ENCODE measurements at regions not wholly inside any gene's neighbourhood (a gene's known extent, or its start where the extent isn't known, plus 50 kb on each side); places are given as distances from the start of the nearest gene placed in this dataset.

DNA sequence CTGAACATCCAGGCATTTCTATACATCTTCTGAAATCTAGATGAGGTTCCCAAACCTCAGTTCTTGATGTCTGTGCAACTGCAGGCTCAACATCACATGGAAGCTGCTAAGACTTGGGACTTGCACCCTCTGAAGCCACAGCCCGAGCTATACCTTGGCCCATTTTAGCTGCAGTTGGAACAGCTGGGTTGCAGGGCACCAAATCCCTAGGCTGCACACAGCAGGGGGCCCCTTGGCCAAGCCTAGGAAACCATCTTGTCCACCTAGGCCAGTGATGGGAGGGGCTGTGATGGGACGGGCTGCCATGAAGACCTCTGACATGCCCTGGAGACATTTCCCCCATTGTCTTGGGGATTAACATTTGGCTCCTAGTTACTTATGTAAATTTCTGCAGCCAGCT lies 415.8 kb upstream of the SUCLG2 start:
- H3K4me2 ChIP-seq (ENCODE audit: insufficient read depth, low read length), result no peak overlapping the region
- H2AFZ ChIP-seq (ENCODE audit: low read depth, low read length), result no peak overlapping the region
- H3K79me2 ChIP-seq (ENCODE audit: control insufficient read depth, insufficient read depth, low read length), result no peaks in the 10 kb centered on the region
- no peak overlapping the region for H3K4me3 ChIP-seq (replicated peaks in 1 of 3; ENCODE audit: insufficient read depth in 1 of 3, low read depth in 1 of 3, low read length in 3 of 3)
- no peak overlapping the region for H3K27ac ChIP-seq (ENCODE audit: insufficient read depth, low read depth, low read length)
- ChIA-PET POLR2A (no interaction called here), CTCF (no interaction called here)
- H3K9ac ChIP-seq (replicated peaks; ENCODE audit: extremely low read depth, insufficient read depth, low read length), result no peak overlapping the region
- dilution Hi-C loops (cut with MboI; ENCODE audit: extremely low pct_ligation_motif_present, low sequenced_read_pairs) (no loop called here), intact Hi-C loops (cut with micrococcal nuclease) (no loop called here)
- H4K20me1 ChIP-seq (replicated peaks; ENCODE audit: control insufficient read depth, extremely low read depth, insufficient read depth, low read length), result no peaks in the 10 kb centered on the region
- no peaks in the 10 kb centered on the region for H3K36me3 ChIP-seq (ENCODE audit: control insufficient read depth in 2 of 2, extremely low read depth in 1 of 2, insufficient read depth in 2 of 2, low read length in 2 of 2)
- no peak for DNase-seq (ENCODE audit: low read depth, low spot score)
- no peak for TF ChIP-seq MYC (IDR thresholded peaks at IDR 0.05; ENCODE audit: low read depth, low read length)
- TF ChIP-seq FOS (IDR thresholded peaks at IDR 0.05; ENCODE audit: borderline replicate concordance, insufficient read depth, low read length), result no peak
- TF ChIP-seq EZH2 (IDR thresholded peaks at IDR 0.05; ENCODE audit: borderline replicate concordance, low read depth, low read length, severe bottlenecking), result no peak
- no peak for TF ChIP-seq POLR2AphosphoS5 (IDR thresholded peaks at IDR 0.05; ENCODE audit: insufficient read depth, low read depth, low read length)
- TF ChIP-seq POLR2A (IDR thresholded peaks at IDR 0.05; ENCODE audit: low read depth, low read length), result no peak
- no peak for TF ChIP-seq JUN (IDR thresholded peaks at IDR 0.05; ENCODE audit: borderline replicate concordance, insufficient read depth, insufficient read length, low read depth)
- no peak for TF ChIP-seq GATA2 (IDR thresholded peaks at IDR 0.05; ENCODE audit: insufficient read depth, insufficient read length, low read depth, low read length)
- TF ChIP-seq, protein P1, sequence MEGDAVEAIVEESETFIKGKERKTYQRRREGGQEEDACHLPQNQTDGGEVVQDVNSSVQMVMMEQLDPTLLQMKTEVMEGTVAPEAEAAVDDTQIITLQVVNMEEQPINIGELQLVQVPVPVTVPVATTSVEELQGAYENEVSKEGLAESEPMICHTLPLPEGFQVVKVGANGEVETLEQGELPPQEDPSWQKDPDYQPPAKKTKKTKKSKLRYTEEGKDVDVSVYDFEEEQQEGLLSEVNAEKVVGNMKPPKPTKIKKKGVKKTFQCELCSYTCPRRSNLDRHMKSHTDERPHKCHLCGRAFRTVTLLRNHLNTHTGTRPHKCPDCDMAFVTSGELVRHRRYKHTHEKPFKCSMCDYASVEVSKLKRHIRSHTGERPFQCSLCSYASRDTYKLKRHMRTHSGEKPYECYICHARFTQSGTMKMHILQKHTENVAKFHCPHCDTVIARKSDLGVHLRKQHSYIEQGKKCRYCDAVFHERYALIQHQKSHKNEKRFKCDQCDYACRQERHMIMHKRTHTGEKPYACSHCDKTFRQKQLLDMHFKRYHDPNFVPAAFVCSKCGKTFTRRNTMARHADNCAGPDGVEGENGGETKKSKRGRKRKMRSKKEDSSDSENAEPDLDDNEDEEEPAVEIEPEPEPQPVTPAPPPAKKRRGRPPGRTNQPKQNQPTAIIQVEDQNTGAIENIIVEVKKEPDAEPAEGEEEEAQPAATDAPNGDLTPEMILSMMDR (IDR thresholded peaks at IDR 0.05; ENCODE audit: extremely low read depth in 1 of 2, insufficient read depth in 1 of 2, low read depth in 1 of 2, low read length in 2 of 2), result no peak
- FAIRE-seq, result no peak
- no peaks in the 10 kb centered on the region for H3K4me1 ChIP-seq (ENCODE audit: control insufficient read depth, extremely low read depth, insufficient read depth, low read length)
- BruUV-seq (replicated peaks), result no TSS peak
- no peaks in the 10 kb centered on the region for H3K9me3 ChIP-seq (replicated peaks; ENCODE audit: control insufficient read depth, insufficient read depth, low read length)
- H3K9me1 ChIP-seq (replicated peaks; ENCODE audit: control insufficient read depth, extremely low read depth, insufficient read depth, low read length), result no peaks in the 10 kb centered on the region
- H3K27me3 ChIP-seq (ENCODE audit: control insufficient read depth in 2 of 2, insufficient read depth in 2 of 2, low read length in 2 of 2), result no peaks in the 10 kb centered on the region

Measured in endothelial cell of umbilical vein (primary cell).